HPDE6-E6E7 (cell line): ENCODE measurements at regions not wholly inside any gene's neighbourhood (a gene's known extent, or its start where the extent isn't known, plus 50 kb on each side); places are given as distances from the start of the nearest gene placed in this dataset.

ENCODE experiments used
- DNase-seq: peaks from one replicate; pipeline ENCODE4 v3.0.0; 2011; ENCODE audit warnings: missing footprints; ENCODE audit errors: extremely low spot score

GRCh38 chr2:160630801-160631590 is 137.4 kb upstream of the RBMS1 start:
- DNase-seq, result no peak

- no peak for DNase-seq
These were observed 138.7 kb upstream of the RBMS1 start for GRCh38 chr2:160632084-160632975.

- DNase-seq, result no peak
These were observed 140.8 kb upstream of the RBMS1 start for GRCh38 chr2:160634436-160634835.

- no peak for DNase-seq
These were observed 141.9 kb upstream of the RBMS1 start for GRCh38 chr2:160635488-160635887.

- DNase-seq, result no peak
These were observed 145.9 kb upstream of the RBMS1 start for GRCh38 chr2:160639472-160639871.

GRCh38 chr2:160646684-160647444 is 153.3 kb upstream of the RBMS1 start:
- no peak for DNase-seq

- DNase-seq, result no peak
These were observed 154.5 kb upstream of the RBMS1 start for GRCh38 chr2:160647967-160648685.

GRCh38 chr2:160649698-160650097 is 156.1 kb upstream of the RBMS1 start:
- no peak for DNase-seq

- DNase-seq, result no peak
These were observed 156.8 kb upstream of the RBMS1 start for GRCh38 chr2:160650196-160651118.

GRCh38 chr2:160651416-160652200 is 158.0 kb upstream of the RBMS1 start:
- no peak for DNase-seq

- no peak for DNase-seq
These were observed 158.6 kb upstream of the RBMS1 start for GRCh38 chr2:160652236-160652635.

GRCh38 chr2:160657196-160657595 is 163.6 kb upstream of the RBMS1 start:
- no peak for DNase-seq

GRCh38 chr2:160658851-160659250 is 165.2 kb upstream of the RBMS1 start:
- DNase-seq, result no peak

- DNase-seq, result no peak
These were observed 167.1 kb upstream of the RBMS1 start for GRCh38 chr2:160660741-160661140.

- DNase-seq, result no peak
These were observed 171.1 kb upstream of the RBMS1 start for GRCh38 chr2:160664603-160665140.

GRCh38 chr2:160666154-160667060 is 172.8 kb upstream of the RBMS1 start:
- peak; percentile 60 for DNase-seq

- DNase-seq, result no peak
These were observed 174.2 kb upstream of the RBMS1 start for GRCh38 chr2:160667811-160668210.

GRCh38 chr2:160670618-160671017 is 177.0 kb upstream of the RBMS1 start:
- DNase-seq, result no peak
